NCI-H2196 (cell line): ENCODE measurements at regions not wholly inside any gene's neighbourhood (a gene's known extent, or its start where the extent isn't known, plus 50 kb on each side); places are given as distances from the start of the nearest gene placed in this dataset.

Experiments
- DNase-seq: peaks from one replicate; lab custom pipeline; 2025; ENCODE audit not compliant: unreplicated experiment; lab: John Stamatoyannopoulos, UW

DNA sequence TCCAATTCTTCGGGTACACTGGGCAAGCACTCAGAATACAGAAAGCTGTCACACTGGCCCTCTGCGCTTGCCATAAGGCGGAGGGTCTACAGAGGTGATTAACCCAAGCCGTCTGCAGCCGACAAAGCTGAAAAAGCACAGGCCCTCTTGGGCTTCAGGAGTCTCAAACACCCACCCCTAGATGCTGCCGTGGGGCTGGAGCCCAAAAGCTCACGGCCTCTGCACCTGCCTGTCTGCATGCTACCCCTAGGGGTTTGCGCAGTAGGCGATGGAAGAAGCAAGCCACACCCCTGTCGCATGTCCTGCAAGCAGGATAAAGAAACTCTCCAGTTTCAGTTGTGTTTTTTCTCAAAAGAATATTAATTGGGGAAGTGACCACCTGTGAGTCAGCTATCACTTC, 118.8 kb upstream of the PLEKHA5 start:
- DNase-seq: no peak

DNA sequence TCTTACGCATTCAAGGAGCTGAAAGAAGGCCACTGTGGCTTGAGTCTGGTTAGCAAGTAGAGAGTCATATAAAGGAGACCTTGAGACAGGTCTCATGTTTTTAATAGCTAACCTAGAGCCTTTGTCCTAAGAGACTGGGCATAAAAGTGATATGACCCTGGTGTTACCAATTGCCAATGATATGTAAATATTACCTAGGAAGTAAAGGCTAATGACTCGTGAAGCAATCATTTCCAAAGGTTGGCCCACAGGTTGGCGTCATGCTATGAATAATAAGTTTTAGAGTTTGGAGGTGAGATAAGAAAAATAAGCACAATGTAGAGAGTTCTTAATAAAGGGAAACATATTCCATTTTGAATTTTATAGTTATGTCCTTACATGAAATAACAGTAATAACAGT, 116.6 kb upstream of the PLEKHA5 start:
- no peak for DNase-seq

- DNase-seq: no peak
Measured at GRCh38 chr12:19014240-19014639, 115.3 kb upstream of the PLEKHA5 start.

DNA sequence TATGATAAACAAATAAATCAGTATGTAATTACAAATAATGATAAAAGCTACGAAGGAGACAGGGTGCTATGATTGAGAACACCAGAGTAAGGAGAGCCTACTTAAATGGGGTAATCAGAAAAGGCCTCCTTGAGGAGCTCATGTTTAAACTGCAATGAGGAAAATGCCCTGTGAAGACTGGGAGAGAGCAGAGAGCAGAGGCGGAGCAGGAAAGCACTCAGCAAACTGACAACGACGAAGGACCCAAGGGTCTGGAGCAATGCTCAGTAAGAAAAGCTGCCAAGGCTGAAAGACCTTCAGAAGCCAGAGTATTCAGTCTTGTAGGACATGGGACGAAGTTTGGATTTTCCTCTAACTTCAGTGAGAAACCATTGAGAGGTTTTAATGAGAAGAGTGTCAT, 114.2 kb upstream of the PLEKHA5 start:
- DNase-seq: no peak

DNA sequence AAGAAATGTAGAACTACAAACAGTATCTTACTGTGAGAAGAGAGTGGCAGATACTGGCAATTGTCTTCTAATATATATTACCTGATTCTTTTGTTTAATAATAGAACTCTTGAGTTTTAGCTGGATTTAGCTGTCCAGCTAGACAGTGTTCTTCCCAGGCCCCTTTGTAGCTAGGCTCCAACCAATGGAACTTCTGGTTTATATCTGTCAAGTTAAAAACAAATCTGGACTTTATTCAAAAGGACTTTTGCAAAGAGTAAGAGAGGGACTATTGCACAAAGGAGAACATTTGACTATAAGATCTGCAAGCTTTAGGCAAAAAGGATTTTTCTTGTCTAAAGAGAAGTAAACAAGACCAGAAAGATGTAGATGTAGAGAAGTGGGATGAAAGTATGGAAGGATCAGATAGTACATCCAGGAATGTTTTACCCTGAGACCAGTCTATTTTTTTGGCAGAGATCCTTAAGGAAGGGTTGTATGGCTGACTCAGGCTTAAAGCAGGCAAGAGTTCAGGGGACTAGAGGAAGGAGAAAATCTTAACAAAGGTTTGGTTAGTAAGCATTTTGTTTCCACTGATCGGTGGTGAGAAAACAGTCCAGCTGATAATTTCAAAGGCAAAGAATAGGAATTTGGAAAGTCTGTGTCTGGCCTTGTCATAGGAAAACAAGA, 111.1 kb upstream of the PLEKHA5 start:
- DNase-seq: no peak

GRCh38 chr12:19021240-19021639, 108.3 kb upstream of the PLEKHA5 start:
- no peak for DNase-seq

- DNase-seq: no peak
Measured at GRCh38 chr12:19021646-19022045, 107.9 kb upstream of the PLEKHA5 start.

DNA sequence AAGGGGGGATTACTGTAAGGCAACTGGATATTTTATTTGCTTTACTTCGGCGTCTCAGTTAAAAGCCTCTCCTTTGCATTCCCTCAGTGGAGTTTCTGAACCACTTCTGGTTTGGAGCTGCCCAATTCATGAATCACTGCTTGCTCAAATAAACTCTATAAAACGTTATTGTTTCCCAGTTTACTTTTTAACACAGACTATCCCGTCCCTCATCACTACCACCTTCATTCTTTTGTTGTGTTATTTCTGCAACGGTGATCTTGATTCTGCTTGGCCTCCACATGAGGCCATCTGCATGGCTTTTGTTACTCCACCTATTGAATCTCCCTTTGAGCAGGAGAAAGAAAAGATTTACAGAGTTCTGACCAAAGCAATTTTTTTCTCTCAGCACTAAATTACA, 104.0 kb upstream of the PLEKHA5 start:
- DNase-seq: no peak

DNA sequence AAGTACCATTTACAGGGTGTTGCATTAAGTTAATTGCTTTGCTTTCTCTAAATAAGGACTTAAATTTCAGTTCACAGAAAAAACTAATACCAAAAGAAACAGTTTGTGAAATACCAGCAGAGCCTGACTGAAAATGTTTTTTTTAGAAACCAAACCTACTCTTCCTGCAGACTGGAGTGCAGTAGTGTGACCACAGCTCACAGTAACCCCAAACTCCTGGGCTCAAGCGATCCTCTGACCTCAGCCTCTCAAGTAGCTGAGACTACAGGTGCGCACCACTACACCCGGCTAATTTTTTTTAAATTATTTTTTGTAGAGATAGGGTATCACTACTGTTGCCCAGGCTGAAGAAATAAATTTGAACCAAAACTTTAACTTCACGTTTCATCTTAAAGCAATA, 103.5 kb upstream of the PLEKHA5 start:
- DNase-seq: no peak

GRCh38 chr12:19026614-19027488, 102.7 kb upstream of the PLEKHA5 start:
- no peak for DNase-seq

- no peak for DNase-seq
Measured at GRCh38 chr12:19030180-19030579, 99.4 kb upstream of the PLEKHA5 start.

DNA sequence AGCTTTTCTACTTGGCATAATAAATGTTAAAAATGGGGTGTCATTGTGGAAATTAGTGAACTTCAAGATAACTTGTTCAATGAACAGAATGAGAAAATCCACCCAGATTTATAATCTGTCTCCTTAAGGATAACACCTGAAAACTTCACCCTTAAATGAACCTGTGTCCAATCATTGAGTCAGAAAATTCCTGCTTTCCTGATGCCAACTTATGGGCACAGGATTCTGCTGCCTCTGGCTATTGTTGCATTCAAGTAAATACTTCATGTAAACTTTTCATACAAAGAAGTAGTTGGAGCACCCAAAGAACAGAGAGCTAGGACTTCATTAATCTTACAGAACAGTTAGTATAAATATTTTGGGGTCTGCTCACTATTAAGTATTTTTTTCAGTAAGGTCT, 98.9 kb upstream of the PLEKHA5 start:
- no peak for DNase-seq

DNA sequence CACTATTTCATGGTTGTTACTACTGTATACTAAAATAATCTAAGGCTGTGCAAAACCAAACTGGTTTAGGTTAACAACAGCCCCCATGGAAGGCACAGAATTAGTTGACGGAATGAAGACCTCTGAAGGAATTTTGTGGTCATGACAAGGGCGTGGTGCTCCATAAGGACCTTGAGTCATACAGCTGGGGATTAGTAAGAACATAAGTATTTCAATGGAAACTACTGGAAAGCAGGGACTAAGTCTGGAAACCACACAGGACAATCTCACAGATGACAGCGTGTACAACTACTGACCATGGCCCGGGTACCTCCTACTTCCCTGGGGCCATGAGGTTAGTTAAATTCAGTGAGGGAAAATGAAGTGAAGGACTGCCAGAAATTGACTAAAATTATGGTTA, 98.5 kb upstream of the PLEKHA5 start:
- no peak for DNase-seq

DNA sequence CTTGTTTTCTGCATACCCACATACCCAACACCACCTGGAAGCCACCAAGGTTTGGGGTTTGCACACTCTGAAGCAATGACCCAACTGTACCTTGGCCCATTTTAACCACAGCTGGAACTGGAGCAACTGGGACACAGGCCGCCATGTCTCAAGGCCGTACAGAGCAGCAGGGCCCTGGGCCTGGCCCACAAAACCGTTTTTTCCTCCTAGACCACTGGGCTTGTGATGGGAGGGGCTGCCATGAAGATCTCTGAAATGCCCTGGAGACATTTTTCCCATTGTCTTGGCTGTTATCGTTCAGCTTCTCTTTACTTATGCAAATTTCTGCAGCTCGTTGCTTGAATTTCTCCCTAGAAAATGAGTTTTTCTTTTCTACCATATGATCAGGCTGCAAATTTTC, 96.7 kb upstream of the PLEKHA5 start:
- DNase-seq: no peak

DNA sequence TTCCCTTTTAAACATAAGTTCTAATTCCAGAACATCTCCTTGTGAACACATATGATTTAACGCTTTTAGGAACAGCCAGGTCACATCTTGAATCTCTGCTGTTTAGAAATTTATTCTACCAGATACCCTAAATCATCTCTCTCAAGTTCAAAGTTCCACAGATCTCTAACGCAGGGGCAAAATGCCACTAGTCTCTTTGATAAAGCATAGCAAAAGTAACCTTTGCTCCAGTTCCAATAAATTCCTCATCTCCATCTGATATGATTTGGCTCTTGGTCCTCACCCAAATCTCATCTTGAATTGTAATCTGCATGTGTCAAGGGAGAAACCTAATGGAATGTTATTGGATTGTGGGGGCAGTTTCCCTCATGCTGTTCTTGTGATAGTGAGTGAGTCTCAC, 96.3 kb upstream of the PLEKHA5 start:
- no peak for DNase-seq

GRCh38 chr12:19034937-19035336, 94.6 kb upstream of the PLEKHA5 start:
- no peak for DNase-seq

DNA sequence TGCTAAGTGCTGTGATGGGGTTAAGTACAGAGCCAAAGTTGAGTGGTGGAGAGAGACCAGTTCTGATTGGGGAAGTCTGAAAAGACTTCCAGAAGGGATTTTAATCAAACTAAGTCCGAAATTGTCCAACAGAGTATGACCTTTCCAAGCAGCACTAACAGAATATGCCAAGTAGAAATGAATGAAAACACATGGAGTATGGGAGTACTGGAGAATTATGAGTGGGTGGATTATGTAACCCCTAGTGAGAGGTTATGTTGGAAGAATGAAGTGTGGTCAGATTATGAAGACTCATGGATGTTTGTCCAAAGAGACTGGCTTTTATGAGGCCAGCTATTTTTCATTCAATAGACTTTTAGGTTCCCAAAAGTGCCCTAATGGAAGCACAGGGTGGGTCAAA, 94.0 kb upstream of the PLEKHA5 start:
- DNase-seq: no peak

- DNase-seq: no peak
Measured at GRCh38 chr12:19036673-19037357, 92.7 kb upstream of the PLEKHA5 start.

DNA sequence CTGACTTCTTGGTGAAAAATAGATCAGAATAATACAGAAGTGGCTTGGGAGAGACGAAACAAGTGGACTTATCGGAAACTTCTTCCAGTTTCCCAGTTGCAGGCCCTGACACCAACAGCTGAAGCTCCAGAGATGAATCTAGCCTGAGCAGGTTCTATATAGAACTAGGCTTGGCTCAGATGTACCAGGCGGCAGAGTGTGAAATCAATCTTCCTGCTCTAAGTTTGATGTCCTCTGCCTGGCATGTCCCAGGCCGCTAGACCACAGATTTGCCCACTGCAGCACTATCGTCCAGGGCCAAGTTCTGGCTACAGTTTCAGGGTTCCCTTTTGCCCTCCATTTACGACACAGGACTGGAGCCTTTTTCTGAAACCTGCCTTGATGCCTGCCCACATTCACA, 91.3 kb upstream of the PLEKHA5 start:
- DNase-seq: no peak

- no peak for DNase-seq
Measured at GRCh38 chr12:19039515-19039914, 90.0 kb upstream of the PLEKHA5 start.

GRCh38 chr12:19042221-19042620, 87.3 kb upstream of the PLEKHA5 start:
- DNase-seq: no peak

DNA sequence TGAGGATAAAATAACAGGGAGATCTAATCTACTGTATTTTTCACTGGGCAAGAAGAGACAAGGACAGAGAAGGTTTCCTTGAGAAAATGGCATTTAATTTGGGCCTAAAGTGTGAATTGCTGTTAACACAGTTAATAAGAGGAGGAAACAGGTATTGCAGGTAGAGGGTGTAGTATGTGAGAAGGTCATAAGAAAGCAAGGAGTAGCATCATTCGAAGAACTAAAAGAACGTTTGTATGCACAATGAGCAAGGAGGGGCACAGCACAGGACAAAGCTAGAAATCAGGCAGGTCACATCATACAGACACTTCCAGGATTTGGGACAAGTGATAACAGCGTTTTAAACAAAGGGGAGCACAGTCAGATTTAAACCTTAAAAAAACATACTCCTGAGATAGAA, 85.1 kb upstream of the PLEKHA5 start:
- no peak for DNase-seq
